T-helper 1 cell treated with Interleukin-12 subunit alpha and Interleukin-12 subunit beta and Interleukin-4 antibody, amounts not matched to agents 30 μg/mL and 1 μg/mL, for 36 hours (primary cell): ENCODE measurements at regions not wholly inside any gene's neighbourhood (a gene's known extent, or its start where the extent isn't known, plus 50 kb on each side); places are given as distances from the start of the nearest gene placed in this dataset.

Experiments
- H3K27ac Mint-ChIP-seq: one replicate; pipeline ENCODE4 v1.8.0; 2021; ENCODE audit warnings: mild to moderate bottlenecking, mixed read lengths
- H3K27me3 Mint-ChIP-seq: one replicate; pipeline ENCODE4 v1.8.0; 2021; ENCODE audit warnings: low read depth, mixed read lengths
- H3K36me3 Mint-ChIP-seq: one replicate; pipeline ENCODE4 v1.8.0; 2021; ENCODE audit warnings: low read depth, mixed read lengths
- H3K4me1 Mint-ChIP-seq: one replicate; pipeline ENCODE4 v1.8.0; 2021; ENCODE audit warnings: low read depth, mixed read lengths
- H3K4me3 Mint-ChIP-seq: one replicate; pipeline ENCODE4 v1.8.0; 2021; ENCODE audit warnings: mild to moderate bottlenecking, moderate library complexity, mixed read lengths
- H3K9me3 Mint-ChIP-seq: one replicate; pipeline ENCODE4 v1.8.0; 2021; ENCODE audit warnings: mixed read lengths

GRCh38 chr3:44023961-44024593 is 217.6 kb upstream of the TOPAZ1 start:
- H3K36me3 Mint-ChIP-seq = no peaks in the 10 kb centered on the region
- peaks cover 73% of the 10 kb centered on the region for H3K27me3 Mint-ChIP-seq
- H3K27ac Mint-ChIP-seq = no peak overlapping the region
- H3K9me3 Mint-ChIP-seq = no peaks in the 10 kb centered on the region
- peaks cover 3% of the 10 kb centered on the region for H3K4me1 Mint-ChIP-seq
- no peak overlapping the region for H3K4me3 Mint-ChIP-seq

- peaks cover 54% of the 10 kb centered on the region for H3K27me3 Mint-ChIP-seq
- no peak overlapping the region for H3K4me3 Mint-ChIP-seq
Measured at GRCh38 chr3:44026220-44026865, 215.3 kb upstream of the TOPAZ1 start.

GRCh38 chr3:44029100-44029499 is 212.6 kb upstream of the TOPAZ1 start:
- H3K27ac Mint-ChIP-seq = no peak overlapping the region
- no peaks in the 10 kb centered on the region for H3K9me3 Mint-ChIP-seq
- H3K4me1 Mint-ChIP-seq = no peaks in the 10 kb centered on the region
- no peaks in the 10 kb centered on the region for H3K36me3 Mint-ChIP-seq
- H3K4me3 Mint-ChIP-seq = no peak overlapping the region
- peaks cover 33% of the 10 kb centered on the region for H3K27me3 Mint-ChIP-seq

More at GRCh38 chr3:44026220-44026865, 215.3 kb upstream of the TOPAZ1 start:
- H3K36me3 Mint-ChIP-seq = no peaks in the 10 kb centered on the region
- no peak overlapping the region for H3K27ac Mint-ChIP-seq
- no peaks in the 10 kb centered on the region for H3K9me3 Mint-ChIP-seq
- peaks cover 3% of the 10 kb centered on the region for H3K4me1 Mint-ChIP-seq

- Mint-ChIP-seq H3K27me3 (peaks cover 23% of the 10 kb centered on the region), H3K9me3 (no peaks in the 10 kb centered on the region), H3K4me3 (no peak overlapping the region), H3K4me1 (no peaks in the 10 kb centered on the region), H3K27ac (no peak overlapping the region), H3K36me3 (no peaks in the 10 kb centered on the region)
Measured at GRCh38 chr3:44030285-44030684, 211.4 kb upstream of the TOPAZ1 start.

DNA sequence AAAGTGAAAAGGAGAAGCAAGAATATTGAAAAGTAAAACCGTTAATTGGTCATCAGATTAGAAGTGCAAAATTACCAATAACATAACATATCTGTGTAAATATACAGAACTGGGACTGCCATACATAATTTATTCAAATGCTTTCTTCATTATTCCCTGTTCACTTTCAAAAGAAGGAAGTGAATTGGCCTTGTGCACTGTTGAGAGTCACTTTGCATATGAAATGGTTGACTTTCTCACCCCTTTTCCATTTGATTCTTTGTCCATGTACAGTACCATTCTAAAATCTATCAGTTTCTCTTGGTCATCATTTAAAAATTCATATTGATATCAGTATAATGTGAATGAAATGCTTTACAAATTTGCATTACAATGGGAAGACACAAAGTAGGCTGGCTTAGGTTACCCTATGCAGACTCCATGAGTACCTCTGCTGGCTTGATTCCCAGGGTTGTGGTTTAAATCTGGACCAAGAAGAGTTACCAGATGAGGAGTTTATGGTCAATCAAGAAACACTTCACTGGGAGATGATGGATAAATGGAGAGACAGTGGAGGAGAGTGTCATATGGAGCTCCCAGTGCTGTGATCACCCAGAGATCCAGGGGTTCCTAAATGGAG is 210.9 kb upstream of the TOPAZ1 start:
- Mint-ChIP-seq H3K27me3 (peaks cover 20% of the 10 kb centered on the region), H3K9me3 (no peaks in the 10 kb centered on the region), H3K4me1 (no peaks in the 10 kb centered on the region), H3K27ac (no peak overlapping the region), H3K36me3 (no peaks in the 10 kb centered on the region), H3K4me3 (no peak overlapping the region)

- no peak overlapping the region for H3K4me3 Mint-ChIP-seq
- H3K9me3 Mint-ChIP-seq = no peaks in the 10 kb centered on the region
- H3K36me3 Mint-ChIP-seq = no peaks in the 10 kb centered on the region
- H3K27ac Mint-ChIP-seq = no peak overlapping the region
- H3K27me3 Mint-ChIP-seq = peaks cover 19% of the 10 kb centered on the region
- no peaks in the 10 kb centered on the region for H3K4me1 Mint-ChIP-seq
Measured at GRCh38 chr3:44031387-44032380, 210.0 kb upstream of the TOPAZ1 start.

DNA sequence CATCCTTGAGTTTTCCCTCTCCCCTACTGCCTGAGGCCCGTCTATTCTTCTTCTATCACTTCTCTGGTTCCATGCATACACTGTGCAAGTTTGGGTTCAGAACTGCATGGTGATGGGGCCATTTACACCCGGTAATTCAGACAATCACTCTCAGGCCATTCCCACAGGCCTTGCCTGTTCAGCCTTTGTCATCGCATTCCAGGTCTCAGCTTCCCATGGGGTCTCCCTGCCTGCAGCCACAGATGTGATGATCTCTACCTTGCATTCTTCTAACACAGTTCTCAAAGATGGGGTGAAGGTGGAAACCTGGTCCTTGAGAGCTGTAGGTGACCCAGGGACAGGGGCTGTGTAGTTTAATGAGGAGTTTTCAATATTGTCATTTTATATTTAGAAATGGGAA is 209.2 kb upstream of the TOPAZ1 start:
- Mint-ChIP-seq H3K4me1 (no peaks in the 10 kb centered on the region), H3K27ac (no peak overlapping the region), H3K27me3 (peaks cover 16% of the 10 kb centered on the region), H3K4me3 (no peak overlapping the region), H3K9me3 (no peaks in the 10 kb centered on the region), H3K36me3 (no peaks in the 10 kb centered on the region)

DNA sequence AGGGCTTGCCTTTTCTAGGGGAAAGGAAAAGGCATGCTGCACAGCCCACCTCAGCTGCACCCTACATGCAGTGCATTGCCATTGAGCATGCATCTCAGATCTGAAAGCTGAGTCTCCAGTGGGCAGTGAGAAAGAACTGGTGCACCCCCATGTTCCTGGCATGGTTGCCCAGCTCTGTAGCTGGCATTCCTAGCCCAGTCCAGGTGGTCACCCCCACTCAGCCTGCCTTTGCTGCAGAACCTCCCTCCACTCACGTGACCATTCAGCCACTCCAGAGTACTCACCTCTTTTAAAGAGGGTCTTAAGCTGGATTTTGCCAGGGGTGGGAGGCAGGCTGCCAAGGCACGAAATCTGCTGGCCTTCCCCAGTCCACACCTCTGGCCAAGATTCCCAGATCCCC is 208.6 kb upstream of the TOPAZ1 start:
- Mint-ChIP-seq H3K9me3 (no peaks in the 10 kb centered on the region), H3K4me3 (no peak overlapping the region), H3K36me3 (no peaks in the 10 kb centered on the region), H3K27ac (no peak overlapping the region), H3K27me3 (peaks cover 17% of the 10 kb centered on the region), H3K4me1 (no peaks in the 10 kb centered on the region)

GRCh38 chr3:44036850-44037249 is 204.8 kb upstream of the TOPAZ1 start:
- no peak overlapping the region for H3K27ac Mint-ChIP-seq
- peaks cover 22% of the 10 kb centered on the region for H3K27me3 Mint-ChIP-seq

GRCh38 chr3:44039006-44039405 is 202.7 kb upstream of the TOPAZ1 start:
- no peaks in the 10 kb centered on the region for H3K9me3 Mint-ChIP-seq
- no peaks in the 10 kb centered on the region for H3K4me1 Mint-ChIP-seq
- no peak overlapping the region for H3K4me3 Mint-ChIP-seq
- no peaks in the 10 kb centered on the region for H3K36me3 Mint-ChIP-seq
- H3K27ac Mint-ChIP-seq = no peak overlapping the region
- H3K27me3 Mint-ChIP-seq = peaks cover 23% of the 10 kb centered on the region

More at GRCh38 chr3:44036850-44037249, 204.8 kb upstream of the TOPAZ1 start:
- Mint-ChIP-seq H3K4me3 (no peak overlapping the region), H3K9me3 (no peaks in the 10 kb centered on the region), H3K36me3 (no peaks in the 10 kb centered on the region), H3K4me1 (no peaks in the 10 kb centered on the region)

DNA sequence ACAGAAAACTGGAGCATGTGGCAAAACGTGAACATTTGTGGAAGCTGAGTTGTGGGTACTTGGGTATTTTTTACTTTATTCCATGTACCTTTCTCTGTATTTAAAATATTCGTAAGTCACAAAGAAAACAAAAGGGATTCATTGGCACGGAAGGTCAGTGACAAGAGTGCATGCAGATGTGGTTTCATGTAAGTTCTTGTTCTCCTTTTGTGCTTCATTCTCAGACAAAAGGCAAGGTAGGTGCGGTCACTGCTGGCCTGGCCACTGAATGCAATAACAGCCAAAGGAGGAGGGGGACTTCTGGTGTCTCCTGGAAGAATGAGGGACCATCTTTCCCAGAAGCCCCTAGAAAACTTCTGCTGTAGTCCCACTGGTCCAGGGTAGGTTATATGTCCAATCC is 200.0 kb upstream of the TOPAZ1 start:
- no peak overlapping the region for H3K4me3 Mint-ChIP-seq
- no peaks in the 10 kb centered on the region for H3K9me3 Mint-ChIP-seq
- H3K27me3 Mint-ChIP-seq = peaks cover 23% of the 10 kb centered on the region
- H3K36me3 Mint-ChIP-seq = no peaks in the 10 kb centered on the region
- H3K4me1 Mint-ChIP-seq = peaks cover 2% of the 10 kb centered on the region
- no peak overlapping the region for H3K27ac Mint-ChIP-seq

DNA sequence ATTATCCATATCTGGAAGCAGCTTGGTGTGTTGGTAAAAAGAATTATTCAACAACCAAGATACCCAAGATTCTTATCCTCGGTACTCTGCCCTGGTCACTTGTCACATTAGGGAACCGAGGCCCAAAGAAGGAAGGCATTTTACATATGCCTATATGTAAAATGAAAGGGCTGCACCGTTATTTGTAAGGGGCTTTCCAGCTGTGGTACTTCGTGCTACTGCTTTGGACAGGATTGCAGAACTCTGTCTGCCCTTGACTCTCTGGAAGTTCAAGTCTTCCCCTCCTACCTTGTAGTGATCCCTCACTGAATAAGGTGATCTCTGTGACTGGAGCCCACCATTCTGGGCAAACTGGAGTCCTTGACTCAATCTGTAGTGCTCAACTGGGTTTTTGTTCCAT is 198.9 kb upstream of the TOPAZ1 start:
- peaks cover 26% of the 10 kb centered on the region for H3K27me3 Mint-ChIP-seq
- H3K4me3 Mint-ChIP-seq = no peak overlapping the region
- H3K9me3 Mint-ChIP-seq = no peaks in the 10 kb centered on the region
- H3K27ac Mint-ChIP-seq = no peak overlapping the region
- H3K4me1 Mint-ChIP-seq = peaks cover 2% of the 10 kb centered on the region
- H3K36me3 Mint-ChIP-seq = no peaks in the 10 kb centered on the region

- Mint-ChIP-seq H3K36me3 (no peaks in the 10 kb centered on the region), H3K9me3 (no peaks in the 10 kb centered on the region), H3K4me3 (no peak overlapping the region)
Measured at GRCh38 chr3:44045476-44046275, 196.0 kb upstream of the TOPAZ1 start.

DNA sequence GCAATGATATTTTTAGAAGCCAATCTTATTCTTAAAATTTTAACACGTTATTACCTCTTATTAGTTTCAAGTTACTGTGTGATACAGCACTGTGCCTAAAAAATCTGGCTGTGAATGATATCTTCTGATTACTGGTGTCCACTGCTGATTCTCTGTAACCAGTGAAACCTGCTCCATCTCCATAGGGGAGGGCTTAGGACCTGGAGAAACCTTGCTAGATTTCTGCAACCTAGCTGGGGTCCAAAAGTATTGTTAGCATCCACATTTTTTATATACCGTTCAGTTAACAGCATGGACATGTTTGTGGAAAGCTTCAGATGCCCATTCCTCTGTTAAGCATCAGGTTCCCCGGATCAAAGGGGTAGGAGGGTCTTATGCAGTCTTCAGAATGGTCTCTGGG is 193.9 kb upstream of the TOPAZ1 start:
- Mint-ChIP-seq H3K4me1 (peaks cover 2% of the 10 kb centered on the region), H3K27ac (no peak overlapping the region), H3K4me3 (no peak overlapping the region), H3K36me3 (no peaks in the 10 kb centered on the region), H3K9me3 (no peaks in the 10 kb centered on the region), H3K27me3 (peaks cover 10% of the 10 kb centered on the region)

More at GRCh38 chr3:44045476-44046275, 196.0 kb upstream of the TOPAZ1 start:
- Mint-ChIP-seq H3K27me3 (peaks cover 11% of the 10 kb centered on the region), H3K4me1 (peaks cover 2% of the 10 kb centered on the region), H3K27ac (no peak overlapping the region)
